Coronary artery (tissue), 2 donors: ENCODE measurements at regions not wholly inside any gene's neighbourhood (a gene's known extent, or its start where the extent isn't known, plus 50 kb on each side); places are given as distances from the start of the nearest gene placed in this dataset.

Experiments
- DNase-seq: peaks from one replicate; pipeline ENCODE4 v3.0.0-alpha.2; 2017; ENCODE audit warnings: low spot score
- H3K27ac ChIP-seq, 2 donors: fragments of 200-600 bp; sonication (generic); one replicate each; pipeline ENCODE4 v1.5.1; 2016 to 2019
- H3K4me3 ChIP-seq: fragments of 200-600 bp; sonication (generic); 2 replicates; pipeline ENCODE4 v1.5.1; 2016; ENCODE audit warnings: mild to moderate bottlenecking, moderate library complexity
- TF ChIP-seq, protein P1 (sequence below): fragments of 200-600 bp; sonication (generic); IDR thresholded peaks from one replicate; pipeline ENCODE4 v1.5.1; 2019; ENCODE audit warnings: antibody characterized with exemption

DNA sequence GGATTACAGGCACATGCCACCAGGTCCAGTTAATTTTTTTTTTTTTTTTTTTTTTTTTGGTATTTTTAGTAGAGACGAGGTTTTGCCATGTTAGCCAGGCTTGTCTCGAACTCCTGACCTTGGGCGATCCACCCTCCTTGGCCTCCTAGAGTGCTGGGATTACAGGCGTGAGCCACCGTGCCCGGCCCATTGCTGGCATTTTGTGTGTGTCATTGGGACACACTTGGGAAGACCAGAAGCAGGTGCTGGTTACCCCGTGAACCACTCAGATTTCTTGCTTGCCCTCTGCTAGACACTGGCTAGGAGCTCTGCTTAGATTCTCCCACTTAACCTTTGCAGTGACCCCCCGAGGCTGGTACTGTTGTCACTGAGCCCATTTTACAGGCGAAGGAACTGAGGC is 229.3 kb downstream of the IRF8 start:
- no peak overlapping the region for H3K27ac ChIP-seq
- TF ChIP-seq, protein P1, sequence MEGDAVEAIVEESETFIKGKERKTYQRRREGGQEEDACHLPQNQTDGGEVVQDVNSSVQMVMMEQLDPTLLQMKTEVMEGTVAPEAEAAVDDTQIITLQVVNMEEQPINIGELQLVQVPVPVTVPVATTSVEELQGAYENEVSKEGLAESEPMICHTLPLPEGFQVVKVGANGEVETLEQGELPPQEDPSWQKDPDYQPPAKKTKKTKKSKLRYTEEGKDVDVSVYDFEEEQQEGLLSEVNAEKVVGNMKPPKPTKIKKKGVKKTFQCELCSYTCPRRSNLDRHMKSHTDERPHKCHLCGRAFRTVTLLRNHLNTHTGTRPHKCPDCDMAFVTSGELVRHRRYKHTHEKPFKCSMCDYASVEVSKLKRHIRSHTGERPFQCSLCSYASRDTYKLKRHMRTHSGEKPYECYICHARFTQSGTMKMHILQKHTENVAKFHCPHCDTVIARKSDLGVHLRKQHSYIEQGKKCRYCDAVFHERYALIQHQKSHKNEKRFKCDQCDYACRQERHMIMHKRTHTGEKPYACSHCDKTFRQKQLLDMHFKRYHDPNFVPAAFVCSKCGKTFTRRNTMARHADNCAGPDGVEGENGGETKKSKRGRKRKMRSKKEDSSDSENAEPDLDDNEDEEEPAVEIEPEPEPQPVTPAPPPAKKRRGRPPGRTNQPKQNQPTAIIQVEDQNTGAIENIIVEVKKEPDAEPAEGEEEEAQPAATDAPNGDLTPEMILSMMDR, result no peak
- H3K4me3 ChIP-seq, result no peak overlapping the region
- no peak for DNase-seq

DNA sequence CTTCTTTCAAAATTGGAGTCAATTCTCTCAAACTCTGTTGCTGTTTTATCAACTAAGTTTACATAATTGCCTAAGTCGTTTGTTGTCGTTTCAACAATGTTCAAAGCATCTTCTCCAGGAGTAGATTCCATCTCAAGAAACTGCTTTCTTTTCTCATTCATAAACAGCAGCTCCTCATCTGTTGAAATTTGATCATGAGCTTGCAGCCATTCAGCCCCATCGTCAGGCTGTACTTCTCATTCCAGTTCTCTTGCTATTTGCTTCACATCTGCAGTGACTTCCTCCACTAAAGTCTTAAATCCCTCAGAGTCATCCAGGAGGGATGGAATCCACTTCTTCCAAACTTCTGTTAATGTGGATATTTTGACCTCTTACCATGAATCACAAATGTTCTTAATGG is 230.6 kb downstream of the IRF8 start:
- TF ChIP-seq, protein P1, result no peak
- DNase-seq, result no peak
- Histone ChIP-seq H3K4me3 (no peak overlapping the region), H3K27ac (no peak overlapping the region)

DNA sequence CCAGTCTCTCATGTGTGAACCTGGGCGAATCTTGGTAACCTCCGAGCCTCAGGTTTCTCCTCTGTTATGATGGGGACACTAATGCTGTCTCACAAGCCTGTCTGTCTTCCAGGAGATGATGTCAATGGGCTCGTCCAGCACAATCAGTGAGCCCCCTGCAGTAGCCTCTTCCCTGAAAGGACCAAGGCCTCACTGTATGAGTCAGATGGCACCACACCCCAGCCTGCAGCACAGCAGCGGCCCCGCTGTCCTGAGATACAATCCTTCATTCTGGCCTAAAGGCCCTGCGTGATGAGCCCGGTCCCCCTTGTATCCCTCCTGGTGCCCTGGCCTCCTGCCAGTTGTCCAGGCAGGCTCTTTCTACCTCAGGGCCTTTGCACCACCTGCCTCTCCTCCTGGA is 234.4 kb downstream of the IRF8 start:
- TF ChIP-seq, protein P1, result no peak
- DNase-seq, result no peak

DNA sequence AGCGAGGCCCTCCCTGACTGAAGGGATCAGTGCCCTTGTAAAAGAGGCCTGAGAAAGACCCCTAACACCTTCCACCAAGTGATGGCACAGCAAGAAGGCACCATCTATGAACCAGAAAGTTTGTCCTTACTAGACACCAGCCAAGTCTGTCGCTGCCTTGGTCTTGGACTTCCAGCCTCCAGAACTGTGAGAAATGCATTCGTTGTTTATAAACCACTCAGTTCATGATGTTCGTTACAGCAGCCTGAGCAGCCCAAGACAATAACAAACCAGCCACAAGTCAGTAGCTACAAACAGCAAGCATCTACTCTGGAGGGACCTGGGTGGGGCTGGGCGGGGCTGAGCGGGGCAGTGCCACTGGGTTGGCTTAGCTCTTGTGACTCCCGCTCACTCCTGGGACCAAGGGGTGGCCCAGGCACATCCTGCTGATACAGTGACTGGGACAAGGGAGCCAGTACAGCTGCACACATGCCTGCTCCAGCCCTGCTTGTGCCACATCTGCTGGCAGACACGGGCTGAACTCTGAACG is 234.9 kb downstream of the IRF8 start:
- H3K27ac ChIP-seq, result no peak overlapping the region
- DNase-seq, result no peak
- no peak overlapping the region for H3K4me3 ChIP-seq
- TF ChIP-seq, protein P1, result no peak

More for the DNA sequence above, 234.4 kb downstream of the IRF8 start:
- H3K4me3 ChIP-seq, result no peak overlapping the region
- H3K27ac ChIP-seq, result no peak overlapping the region

DNA sequence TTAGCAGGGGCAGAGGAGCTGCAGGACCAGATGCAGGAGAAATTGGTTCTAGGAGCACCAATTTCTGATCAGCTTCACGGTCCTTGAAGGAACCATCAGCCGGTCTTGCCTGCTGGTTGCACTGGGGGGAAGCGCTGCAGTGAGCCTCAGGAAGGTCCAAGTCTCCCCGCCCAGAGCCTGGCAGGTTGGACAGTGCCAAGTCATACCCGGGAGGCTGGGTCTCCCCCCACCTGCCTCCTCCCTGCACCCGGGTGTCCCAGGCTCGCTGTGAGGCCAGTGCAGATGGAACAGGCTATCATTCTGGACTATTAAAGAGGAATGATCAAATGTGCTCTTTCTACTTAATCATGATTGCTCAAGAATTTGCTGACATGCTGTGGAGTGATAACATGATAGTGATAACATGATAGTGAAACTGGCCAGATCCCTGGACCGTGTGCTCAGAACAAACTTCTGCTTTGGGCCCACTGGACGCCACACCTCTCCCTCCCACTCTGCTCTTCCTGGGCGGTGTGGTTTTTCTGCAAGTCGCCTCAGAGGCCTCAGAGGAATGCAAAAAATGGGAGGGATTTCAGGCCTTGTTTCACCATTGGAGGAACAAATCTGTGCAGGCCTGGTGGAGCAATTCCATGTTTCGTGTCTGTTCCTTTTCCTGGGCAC is 236.0 kb downstream of the IRF8 start:
- H3K4me3 ChIP-seq, result no peak overlapping the region
- TF ChIP-seq, protein P1, result no peak
- no peak for DNase-seq
- no peak overlapping the region for H3K27ac ChIP-seq

DNA sequence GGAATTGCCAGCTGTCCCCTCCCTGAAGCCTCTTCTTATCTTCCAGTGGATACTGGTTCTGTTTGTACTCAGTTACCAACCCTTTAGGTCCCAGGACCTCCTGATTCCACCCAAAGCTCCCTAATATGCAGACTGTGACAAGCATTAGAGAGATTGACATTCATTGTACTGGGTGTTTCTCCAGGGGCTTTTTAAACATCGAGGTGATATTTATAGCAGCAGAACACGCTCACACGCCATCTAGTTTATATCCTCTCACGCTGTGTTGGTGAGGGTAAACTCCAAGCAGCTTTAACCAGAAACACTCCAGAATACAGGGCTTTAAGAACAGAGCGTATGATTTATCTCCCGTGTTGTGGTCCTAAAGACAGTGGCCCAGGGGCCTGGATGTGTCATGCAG is 238.4 kb downstream of the IRF8 start:
- DNase-seq, result no peak
- TF ChIP-seq, protein P1, result no peak
- no peak overlapping the region for H3K4me3 ChIP-seq
- no peak overlapping the region for H3K27ac ChIP-seq
